NB4 (cell line): ENCODE measurements at regions not wholly inside any gene's neighbourhood (a gene's known extent, or its start where the extent isn't known, plus 50 kb on each side); places are given as distances from the start of the nearest gene placed in this dataset.

Source experiments
- DNase-seq: peaks from one replicate; pipeline ENCODE4 v3.0.0; 2010; ENCODE audit warnings: low read depth
- H3K4me3 ChIP-seq: one replicate; pipeline ENCODE4 v1.5.1; 2011; ENCODE audit warnings: mild to moderate bottlenecking, low read depth, low read length, moderate library complexity
- CTCF ChIP-seq: IDR thresholded peaks from one replicate; pipeline ENCODE4 v1.5.1; 2012; ENCODE audit warnings: low read depth, low read length
- MAX ChIP-seq: IDR thresholded peaks from 2 replicates; pipeline ENCODE4 v1.6.1; 2011; ENCODE audit warnings: low read depth, low read length
- MYC ChIP-seq: IDR thresholded peaks from 2 replicates; pipeline ENCODE4 v1.6.1; 2011; ENCODE audit warnings: low read depth, low read length
- POLR2A ChIP-seq: IDR thresholded peaks from 2 replicates; pipeline ENCODE4 v1.6.1; 2011; ENCODE audit warnings: mild to moderate bottlenecking; ENCODE audit not compliant: insufficient read length; ENCODE audit errors: extremely low read depth

GRCh38 chr1:193306430-193306829, 120.0 kb upstream of the B3GALT2 start:
- no peak for DNase-seq
- TF ChIP-seq POLR2A (no peak), MYC (no peak), MAX (no peak), CTCF (no peak)
- H3K4me3 ChIP-seq = no peak overlapping the region
